HG03469 (cell line): ENCODE measurements at regions not wholly inside any gene's neighbourhood (a gene's known extent, or its start where the extent isn't known, plus 50 kb on each side); places are given as distances from the start of the nearest gene placed in this dataset.

Experiments used
- ATAC-seq: cut with Tn5 transposase; IDR thresholded peaks from one replicate; pipeline ENCODE4 v1.9.1; 2021; ENCODE audit warnings: mild to moderate bottlenecking, moderate library complexity, moderate number of reproducible peaks; ENCODE audit not compliant: unreplicated experiment

DNA sequence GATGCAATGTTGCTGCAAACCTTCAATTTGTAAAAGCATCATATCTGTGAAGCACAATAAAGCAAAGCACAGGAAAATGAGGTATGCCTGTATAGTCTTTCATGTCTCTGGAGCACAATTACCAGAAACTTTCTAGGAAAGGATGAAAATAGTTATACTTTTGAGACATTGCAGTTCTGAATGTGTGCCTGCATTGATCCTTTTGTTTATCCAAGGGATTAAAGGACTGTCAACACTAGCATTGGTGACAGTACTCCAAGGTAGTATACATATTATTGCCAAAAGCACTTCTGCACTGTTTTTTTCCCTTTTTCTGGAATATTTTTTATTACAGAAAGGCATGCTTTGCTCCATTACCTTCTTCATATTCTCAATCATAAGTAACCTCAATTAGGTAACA lies 476.0 kb downstream of the GABRG1 start:
- ATAC-seq = no peak

DNA sequence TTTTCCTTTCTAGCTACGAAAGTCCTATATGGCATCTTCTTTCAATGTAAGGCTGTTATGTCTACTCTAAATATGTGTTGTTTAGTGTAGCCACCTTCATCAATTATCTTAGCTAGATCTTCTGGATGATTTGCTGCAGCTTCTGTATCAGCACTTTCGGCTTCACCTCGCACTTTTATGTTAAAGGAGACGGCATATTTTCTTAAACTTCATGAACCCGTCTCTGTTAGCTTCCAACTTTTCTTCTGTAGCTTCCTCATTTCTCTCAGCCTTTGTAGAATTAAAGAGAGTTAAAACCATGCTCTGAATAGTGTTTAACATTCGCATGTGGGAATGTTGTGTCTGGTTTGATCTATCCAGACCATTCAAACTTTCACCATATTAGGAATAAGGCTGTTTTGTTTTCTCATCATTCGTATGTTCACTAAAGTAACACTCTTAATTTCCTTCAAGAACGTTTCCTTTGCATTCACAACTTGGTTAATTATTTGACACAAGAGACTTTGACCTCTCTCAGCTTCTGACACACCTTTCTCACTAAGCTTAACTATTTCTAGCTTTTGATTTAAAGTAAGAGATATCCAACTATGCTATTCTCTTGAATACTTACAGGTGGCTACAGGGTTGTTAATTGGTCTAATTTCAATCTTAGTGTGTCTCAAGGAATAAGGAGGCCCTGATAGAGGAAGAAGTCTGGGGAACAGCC lies 476.8 kb downstream of the GABRG1 start:
- ATAC-seq = no peak

DNA sequence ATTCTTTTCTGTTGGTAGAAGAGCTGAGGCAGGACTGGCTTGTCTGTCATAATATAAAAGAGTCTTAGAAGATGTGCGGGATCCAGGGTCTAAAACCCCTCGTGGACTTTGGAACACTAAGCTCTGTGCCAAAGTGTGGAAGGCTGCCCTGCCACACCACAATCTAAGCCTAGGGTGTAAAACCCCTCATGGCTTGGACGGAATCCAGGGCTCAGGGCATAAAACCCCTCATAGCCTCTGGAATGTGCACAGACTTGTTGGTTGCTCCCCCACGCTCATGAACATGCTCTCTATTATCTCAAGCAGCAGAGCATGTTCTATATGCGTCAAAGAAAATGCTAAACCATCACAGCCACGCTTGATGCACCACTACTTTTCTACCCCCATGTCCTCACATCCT lies 483.6 kb downstream of the GABRG1 start:
- no peak for ATAC-seq

DNA sequence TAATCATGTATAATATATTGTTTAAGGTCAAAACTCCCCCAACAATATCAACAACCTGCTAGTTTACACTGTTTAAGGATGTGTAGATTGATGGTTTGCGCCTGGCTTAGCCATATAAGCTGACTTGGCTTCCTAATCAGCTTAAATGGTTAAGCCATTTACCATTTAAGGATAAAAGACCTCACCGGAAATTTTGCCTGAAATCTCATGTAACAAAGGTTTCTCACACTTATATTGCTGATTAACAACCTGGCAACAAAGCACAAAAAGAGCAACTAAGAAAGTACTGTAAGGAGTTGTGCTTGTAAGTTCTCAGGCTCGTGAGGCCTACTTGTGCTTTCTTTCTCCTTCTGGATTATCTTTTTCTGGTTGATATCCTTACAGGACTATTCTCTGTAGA lies 485.2 kb downstream of the GABRG1 start:
- ATAC-seq = no peak

DNA sequence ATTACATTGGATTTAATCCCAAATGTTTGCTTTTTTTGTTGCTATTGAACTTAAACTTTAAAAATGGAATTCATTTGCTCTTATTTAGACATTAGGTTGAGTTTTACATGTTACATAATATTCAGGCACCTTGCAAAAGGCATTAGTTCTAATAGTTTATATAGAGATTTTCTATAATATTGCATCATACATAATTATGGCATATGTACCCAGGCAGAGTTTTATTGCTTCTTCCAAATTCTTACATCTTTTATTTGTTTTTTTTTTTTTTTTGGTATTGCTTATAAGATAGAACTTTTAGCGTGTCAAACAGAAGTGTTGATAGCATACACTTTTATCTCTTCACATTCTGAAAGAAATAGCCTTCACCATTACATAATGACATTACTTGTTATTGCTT lies 487.7 kb downstream of the GABRG1 start:
- ATAC-seq = no peak

DNA sequence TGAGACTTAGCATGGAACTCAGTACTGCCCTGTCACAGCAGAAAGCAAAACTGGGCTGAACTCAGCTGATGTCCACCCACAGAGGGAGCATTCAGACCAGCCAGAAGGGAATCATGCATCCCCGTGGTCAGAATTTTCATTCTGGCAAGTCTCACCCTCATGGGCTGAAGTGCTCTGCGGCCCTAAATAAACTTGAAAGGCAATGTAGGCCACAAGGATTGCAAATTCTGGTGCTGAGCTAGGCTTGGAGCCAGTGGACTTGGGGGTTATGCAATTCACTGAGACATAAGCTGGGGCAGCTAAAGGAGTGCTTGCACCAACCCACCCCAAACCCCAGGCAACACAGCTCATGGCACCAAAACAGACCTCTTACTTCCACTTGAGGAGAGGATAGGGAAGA lies 494.1 kb downstream of the GABRG1 start:
- ATAC-seq = no peak

DNA sequence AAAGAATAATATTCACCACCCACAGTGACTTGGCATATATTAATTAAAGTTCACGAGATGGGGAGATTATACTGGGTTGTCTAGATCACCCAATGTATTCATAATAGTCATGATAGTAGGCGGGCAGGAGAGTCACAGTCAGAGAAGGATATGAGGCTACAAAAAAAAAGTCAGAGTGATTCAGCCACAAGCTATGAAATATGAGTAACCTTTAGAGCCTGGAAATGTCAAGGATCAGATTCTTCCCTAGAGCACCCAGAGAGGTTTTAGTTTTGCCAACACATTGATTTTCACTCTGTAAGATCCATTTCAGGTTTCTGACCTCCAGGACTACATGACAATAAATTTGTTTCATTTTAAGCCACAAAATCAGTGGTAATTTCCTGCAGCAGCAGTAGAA lies 501.9 kb downstream of the GABRG1 start:
- ATAC-seq = no peak

DNA sequence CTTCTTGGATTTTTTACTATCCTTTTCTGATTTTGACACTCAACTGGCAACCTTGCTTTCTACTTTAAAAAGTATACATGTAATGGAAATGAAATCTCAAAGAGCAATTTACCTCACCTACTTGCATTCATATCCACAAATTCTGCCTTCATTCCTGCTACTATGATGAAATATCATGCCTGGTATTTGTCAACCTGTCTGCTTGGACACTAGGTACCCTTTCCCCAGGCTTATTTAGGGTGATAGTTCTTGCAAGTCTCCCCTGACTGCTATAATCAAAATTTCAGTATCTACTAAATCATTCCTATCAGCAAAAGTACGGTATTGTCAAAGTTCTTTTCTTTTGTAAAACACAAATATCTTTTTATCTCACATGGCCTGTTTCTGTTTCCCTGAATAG lies 503.0 kb downstream of the GABRG1 start:
- no peak for ATAC-seq

DNA sequence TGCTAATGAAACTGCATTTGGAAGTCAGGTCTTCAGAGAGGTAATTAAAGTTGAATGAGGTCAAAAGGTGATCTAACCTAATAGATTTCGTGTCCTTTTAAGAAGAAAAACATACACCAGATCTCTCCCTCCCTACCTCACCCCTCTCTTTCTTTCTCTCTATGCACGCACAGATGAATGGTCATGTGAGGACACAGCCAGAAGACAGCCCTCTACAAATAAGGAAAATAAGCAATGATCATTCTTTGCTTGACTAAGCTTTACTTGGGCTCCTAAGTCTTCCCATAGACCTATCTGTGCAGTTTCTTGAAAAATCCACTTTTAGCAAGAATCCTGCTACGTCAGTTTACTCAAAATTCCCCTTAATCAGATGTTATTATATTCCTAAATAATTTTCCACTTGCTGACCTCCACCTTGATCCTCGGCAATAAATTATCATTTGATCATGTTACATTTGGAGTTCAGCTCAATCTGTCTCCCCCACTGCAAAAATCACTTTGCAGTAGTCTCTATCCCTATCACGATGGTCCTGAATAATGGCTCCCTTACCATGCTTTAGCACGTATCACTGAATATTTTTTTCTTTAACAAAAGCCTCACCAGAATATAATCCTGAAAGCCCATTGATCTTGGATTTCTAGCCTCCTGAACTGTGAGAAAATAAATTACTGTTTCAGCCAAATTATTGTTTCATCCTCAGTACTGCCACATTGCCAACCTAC lies 527.3 kb downstream of the GABRG1 start:
- no peak for ATAC-seq

DNA sequence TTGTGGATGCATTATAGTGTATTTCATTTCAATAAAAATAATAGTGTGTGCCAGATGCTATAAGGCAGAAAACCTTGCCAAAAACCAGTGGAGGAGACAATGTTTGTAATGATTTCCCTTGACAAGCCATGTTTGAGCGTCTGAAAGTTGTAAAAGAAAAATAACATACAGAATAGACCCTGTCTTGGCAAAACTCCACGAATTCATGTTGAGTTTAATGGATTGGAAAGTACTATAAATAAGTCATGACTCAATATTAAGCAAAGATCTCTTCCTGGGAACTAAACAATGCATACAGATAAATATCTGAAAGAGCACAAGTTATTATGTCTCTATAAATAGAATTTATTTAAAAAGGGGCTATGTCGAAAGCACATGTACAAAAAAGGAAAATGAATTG lies 543.5 kb downstream of the GABRG1 start:
- no peak for ATAC-seq

DNA sequence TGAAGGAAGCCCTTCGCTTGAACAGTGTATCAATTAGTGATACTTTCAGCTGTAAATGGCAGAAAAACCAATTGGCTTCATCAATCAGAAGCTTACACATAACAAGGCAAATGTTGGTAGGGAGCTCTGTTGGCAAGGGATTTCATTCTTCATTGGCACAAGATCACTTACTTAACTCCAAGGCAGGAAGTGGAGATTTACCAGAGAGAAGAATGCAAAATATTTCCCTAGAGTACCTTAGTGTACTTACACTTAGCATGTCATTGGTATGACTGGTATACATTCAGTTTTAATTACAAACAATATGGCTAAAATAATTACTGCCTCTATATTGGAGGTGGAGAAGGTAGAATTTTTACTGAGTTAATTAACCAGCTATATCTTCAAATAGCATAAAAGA lies 545.0 kb downstream of the GABRG1 start:
- ATAC-seq = no peak

DNA sequence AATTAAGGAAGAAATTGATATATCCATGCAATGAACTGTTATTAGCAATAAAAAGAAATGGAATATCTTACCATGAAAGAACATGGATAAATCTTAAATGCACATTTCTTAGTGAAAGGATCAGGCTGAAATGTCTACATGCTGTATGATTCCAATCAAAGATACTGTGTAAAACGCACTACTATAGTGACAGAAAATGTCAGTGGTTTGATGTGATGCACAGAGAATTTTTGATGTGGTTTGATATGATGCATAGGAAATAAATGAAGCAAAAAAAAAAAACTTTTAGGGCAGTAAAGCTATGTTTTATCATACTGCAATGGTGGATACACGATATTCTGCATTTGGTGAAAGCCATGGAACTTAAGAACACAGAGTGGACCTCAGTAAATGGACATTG lies 547.6 kb downstream of the GABRG1 start:
- no peak for ATAC-seq

DNA sequence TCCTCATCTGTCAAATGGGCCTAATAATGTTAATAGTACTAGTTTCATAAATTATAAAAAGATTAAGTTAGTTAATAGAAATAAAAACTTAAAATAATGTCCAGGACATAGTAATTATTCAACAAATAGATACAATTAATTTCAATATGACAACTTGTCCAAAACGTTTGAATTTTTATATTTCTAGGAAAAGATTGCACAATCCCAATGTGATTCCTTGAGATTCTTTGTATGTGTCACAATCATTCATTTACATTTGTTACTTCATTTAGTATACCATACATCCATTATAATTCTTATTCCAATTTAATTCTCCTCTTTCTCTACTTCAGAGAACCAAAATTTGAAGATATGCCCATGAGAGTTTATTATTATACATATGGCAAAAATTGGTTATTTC lies 554.2 kb downstream of the GABRG1 start:
- no peak for ATAC-seq

DNA sequence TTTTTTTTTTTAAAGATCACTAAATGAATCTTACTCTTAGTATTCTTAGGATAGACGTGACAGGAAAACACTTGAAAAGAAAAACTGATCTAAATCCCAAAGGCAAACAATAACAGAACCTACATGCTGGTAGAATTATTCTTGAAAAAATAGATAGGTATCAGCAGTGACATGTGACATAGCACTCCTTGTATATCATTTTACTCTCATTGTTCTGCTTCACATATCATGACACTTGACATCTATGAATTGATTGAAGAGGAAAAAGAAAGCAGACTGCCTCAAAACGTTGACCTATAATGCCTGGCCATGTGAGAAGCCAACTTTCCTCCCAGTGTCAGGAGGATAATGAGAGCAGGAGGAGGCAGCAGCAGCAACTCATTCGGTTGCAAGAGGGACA lies 555.2 kb downstream of the GABRG1 start:
- no peak for ATAC-seq

DNA sequence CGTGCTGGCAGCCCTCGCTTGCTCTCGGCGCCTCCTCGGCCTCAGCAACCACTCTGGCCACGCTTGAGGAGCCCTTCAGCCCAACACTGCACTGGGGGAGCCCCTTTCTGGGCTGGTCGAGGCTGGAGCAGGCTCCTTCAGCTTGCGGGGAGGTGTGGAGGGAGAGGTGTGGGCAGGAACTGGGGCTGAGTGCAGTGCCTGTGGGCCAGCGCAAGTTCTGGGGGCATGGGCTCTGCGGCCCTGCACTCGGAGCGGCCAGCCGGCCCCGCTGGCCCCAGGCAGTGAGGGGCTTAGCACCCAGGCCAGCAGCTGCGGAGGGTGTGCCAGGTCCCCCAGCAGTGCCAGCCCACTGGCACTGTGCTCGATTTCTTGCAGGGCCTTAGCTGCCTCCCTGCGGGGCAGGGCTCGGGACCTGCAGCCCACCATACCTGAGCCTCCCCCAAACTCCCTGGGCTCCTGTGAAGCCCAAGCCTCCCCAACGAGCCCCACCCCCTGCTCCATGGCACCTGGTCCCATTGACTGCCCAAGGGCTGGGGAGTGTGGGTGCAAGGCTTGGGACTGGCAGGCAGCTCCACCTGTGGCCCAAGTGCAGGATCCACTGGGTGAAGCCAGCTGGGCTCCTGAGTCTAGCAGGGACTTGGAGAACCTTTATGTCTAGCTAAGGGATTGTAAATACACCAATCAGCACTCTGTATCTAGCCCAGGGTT lies 556.8 kb downstream of the GABRG1 start:
- ATAC-seq = no peak

DNA sequence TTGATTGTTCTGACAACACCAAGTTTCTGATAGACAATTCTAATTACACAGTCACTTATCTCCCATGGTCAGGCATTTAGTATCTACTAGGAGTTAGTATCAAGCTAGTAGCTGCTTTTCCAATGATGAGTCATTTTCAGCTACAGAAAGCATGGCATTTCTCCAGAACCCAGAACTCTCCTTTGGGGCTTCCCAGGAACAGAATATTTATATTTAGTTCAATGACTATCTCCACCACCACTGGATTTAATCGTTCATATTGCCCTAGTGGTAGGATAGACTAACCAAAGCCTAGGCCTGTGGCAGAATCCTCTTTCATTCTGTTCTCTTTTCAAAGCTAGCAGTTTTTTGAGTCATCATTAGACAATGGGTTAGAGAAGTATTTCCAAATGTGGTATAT lies 569.4 kb downstream of the GABRG1 start:
- ATAC-seq = no peak

DNA sequence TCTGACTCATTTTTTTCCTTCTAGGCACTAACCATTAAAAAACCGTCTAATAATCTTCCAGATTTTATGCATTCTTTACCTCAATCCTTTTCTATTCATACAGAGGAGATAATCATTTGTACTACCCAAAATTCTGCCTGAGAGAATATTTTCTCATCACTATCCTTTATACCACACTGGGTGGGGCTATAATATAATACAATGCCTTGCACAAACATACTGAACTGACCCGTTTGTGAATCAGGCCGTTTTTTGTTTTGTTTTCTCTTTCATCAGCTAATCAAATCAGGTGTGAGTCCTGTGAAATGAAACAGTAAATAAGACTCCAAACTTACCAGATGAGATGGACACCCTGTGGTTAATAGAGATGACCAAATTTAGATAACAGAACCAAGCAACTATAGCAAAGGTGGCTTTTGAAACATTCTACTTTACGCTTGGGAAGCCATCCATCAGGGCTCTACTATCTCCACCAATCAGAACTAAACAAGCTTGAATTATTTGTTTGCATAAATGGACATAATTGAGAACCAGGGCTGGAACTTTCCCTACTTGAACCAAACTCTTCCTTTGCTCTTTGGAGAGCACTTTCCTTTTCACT lies 573.0 kb downstream of the GABRG1 start:
- no peak for ATAC-seq

DNA sequence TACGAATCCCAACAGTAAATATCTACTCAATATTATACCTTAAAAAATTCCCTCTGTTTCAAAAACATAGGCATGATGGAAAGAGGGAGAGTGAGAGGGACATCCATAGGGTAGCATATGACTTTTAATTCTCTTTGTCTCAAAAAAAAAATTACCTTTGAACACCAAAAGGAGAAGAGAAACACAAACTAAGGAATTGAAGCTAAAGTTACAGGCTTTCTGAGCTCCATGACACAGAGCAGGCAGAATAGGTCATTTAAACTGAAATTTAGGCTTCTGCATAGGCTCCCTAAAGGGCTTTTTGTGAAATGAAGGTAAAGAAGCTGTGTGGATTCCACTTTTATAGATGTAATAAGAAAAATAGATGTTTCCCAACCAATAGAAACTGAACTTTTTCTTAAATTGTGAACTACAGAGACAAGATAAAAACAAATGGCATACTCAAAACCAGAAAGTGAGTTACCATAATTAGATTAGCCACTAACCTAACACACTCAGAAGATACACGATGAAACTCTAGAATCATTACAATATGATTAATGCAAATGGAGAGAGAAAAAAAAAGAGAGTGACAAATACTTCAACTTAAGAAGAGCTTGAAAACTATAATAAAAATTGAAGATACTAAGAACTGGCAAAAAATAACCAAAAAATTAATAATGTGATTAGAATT lies 584.6 kb downstream of the GABRG1 start:
- no peak for ATAC-seq

DNA sequence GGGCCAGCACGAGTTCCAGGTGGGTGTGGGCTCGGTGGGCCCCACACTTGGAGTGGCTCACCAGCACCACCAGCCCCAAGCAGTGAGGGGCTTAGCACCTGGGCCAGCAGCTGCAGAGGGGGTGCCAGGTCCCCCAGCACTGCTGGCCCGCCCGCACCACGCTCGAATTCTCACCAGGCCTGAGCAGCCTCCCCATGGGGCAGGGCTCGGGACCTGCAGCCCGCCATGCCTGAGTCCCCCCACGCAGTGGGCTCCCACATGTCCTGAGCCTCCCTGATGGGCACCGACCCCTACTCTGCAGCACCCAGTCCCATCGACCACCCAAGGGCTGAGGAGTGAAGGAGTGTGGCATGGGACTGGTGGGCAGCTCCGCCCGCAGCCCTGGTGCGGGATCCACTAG lies 593.4 kb downstream of the GABRG1 start:
- no peak for ATAC-seq

DNA sequence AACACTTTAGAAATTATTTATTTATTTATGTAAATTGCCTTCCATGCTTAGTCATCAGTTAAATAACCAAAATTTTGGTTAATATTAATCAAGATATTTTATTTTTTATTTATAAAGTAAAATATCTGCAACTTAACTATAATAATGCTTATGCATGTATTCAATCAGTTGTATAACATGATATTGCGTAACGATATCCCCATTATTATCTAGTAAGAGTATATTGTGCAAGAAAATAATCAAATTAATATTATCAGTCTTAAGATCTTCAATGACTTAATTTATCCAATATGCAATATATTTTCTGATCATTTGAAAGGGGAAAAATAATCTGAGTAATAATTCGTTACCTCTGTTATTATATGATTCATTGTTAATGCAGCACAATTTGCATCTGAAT lies 596.7 kb downstream of the GABRG1 start:
- ATAC-seq = no peak

DNA sequence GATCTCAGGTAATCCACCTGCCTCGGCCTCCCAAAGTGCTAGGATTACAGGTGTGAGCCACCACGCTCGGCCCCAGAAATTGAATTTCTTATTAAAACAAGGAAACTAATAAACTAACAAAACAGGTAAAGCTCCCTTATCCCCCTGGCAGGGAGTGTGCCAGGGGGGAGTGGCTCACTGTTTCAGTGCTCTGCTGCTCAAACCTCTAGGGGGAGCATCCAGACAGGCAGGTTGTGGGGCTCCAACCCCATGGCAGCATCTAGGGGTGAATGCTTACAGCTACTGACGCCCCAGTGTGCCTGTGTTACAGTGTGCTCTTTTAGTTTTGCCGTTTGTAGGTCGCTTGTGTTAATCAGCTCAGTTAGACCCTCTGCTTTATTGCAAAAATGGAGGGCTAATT lies 605.0 kb downstream of the GABRG1 start:
- ATAC-seq = no peak
